H9 (cell line): ENCODE measurements at regions not wholly inside any gene's neighbourhood (a gene's known extent, or its start where the extent isn't known, plus 50 kb on each side); places are given as distances from the start of the nearest gene placed in this dataset.
"Not testable (repeated sequence)": the region's sequence is repeated elsewhere in the genome, so short reads cannot be mapped to it uniquely, and the experiment has no call there.

Experiments used
- DNase-seq: peaks from one replicate; pipeline ENCODE4 v3.0.0-alpha.2; 2017
- H2AFZ ChIP-seq: one replicate; pipeline ENCODE4 v1.6.1; 2013; ENCODE audit warnings: mild to moderate bottlenecking, low read length, control low read depth, moderate library complexity
- H2AK5ac ChIP-seq: 2 replicates; pipeline ENCODE4 v1.6.1; 2013; ENCODE audit warnings: low read length, control low read depth, mixed read lengths; ENCODE audit not compliant: insufficient read length
- H2BK120ac ChIP-seq: one replicate; pipeline ENCODE4 v1.6.1; 2013; ENCODE audit warnings: low read depth, mild to moderate bottlenecking, low read length, control low read depth, inconsistent platforms; ENCODE audit not compliant: poor library complexity, severe bottlenecking
- H2BK12ac ChIP-seq: 2 replicates; pipeline ENCODE4 v1.6.1; 2013; ENCODE audit warnings: low read length, control low read depth, mixed read lengths, low read depth; ENCODE audit not compliant: insufficient read length
- H2BK15ac ChIP-seq: 2 replicates; pipeline ENCODE4 v1.6.1; 2013; ENCODE audit warnings: low read depth, low read length, control low read depth
- H2BK20ac ChIP-seq: one replicate; pipeline ENCODE4 v1.6.1; 2013; ENCODE audit warnings: low read depth, mild to moderate bottlenecking, low read length, control low read depth, inconsistent platforms; ENCODE audit not compliant: poor library complexity, severe bottlenecking
- H2BK5ac ChIP-seq: 2 replicates; pipeline ENCODE4 v1.6.1; 2013; ENCODE audit warnings: low read length, control low read depth, mixed read lengths; ENCODE audit not compliant: insufficient read length
- H3K14ac ChIP-seq: 2 replicates; pipeline ENCODE4 v1.6.1; 2013; ENCODE audit warnings: low read length, control low read depth; ENCODE audit not compliant: insufficient read depth
- H3K18ac ChIP-seq: 2 replicates; pipeline ENCODE4 v1.6.1; 2013; ENCODE audit warnings: low read depth, mild to moderate bottlenecking, mixed read lengths, low read length, control low read depth; ENCODE audit not compliant: insufficient read length
- H3K23ac ChIP-seq: 2 replicates; pipeline ENCODE4 v1.6.1; 2013; ENCODE audit warnings: low read length, control low read depth, mixed read lengths, low read depth; ENCODE audit not compliant: insufficient read length
- H3K23me2 ChIP-seq: 2 replicates; pipeline ENCODE4 v1.6.1; 2013; ENCODE audit warnings: low read depth, mild to moderate bottlenecking, mixed read lengths, low read length, control low read depth; ENCODE audit not compliant: insufficient read length, poor library complexity, severe bottlenecking
- H3K27ac ChIP-seq: 2 replicates; pipeline ENCODE4 v1.5.1; 2013; ENCODE audit warnings: low read length, control low read depth, mixed read lengths, low read depth; ENCODE audit not compliant: insufficient read length
- H3K27me3 ChIP-seq: 2 replicates; pipeline ENCODE4 v1.6.1; 2013; ENCODE audit warnings: low read length, control low read depth, inconsistent platforms; ENCODE audit not compliant: insufficient read depth
- H3K4ac ChIP-seq: 2 replicates; pipeline ENCODE4 v1.6.1; 2013; ENCODE audit warnings: low read depth, mild to moderate bottlenecking, control low read depth, inconsistent platforms, low read length, moderate library complexity
- H3K4me1 ChIP-seq: 2 replicates; pipeline ENCODE4 v1.6.1; 2013; ENCODE audit warnings: low read length, control low read depth, inconsistent platforms; ENCODE audit not compliant: insufficient read depth
- H3K4me2 ChIP-seq: 2 replicates; pipeline ENCODE4 v1.6.1; 2013; ENCODE audit warnings: low read length, control low read depth, mixed read lengths; ENCODE audit not compliant: insufficient read length, insufficient read depth
- H3K56ac ChIP-seq: 2 replicates; pipeline ENCODE4 v1.6.1; 2013; ENCODE audit warnings: low read depth, mild to moderate bottlenecking, mixed read lengths, low read length, control low read depth; ENCODE audit not compliant: insufficient read length
- H3K79me1 ChIP-seq: 2 replicates; pipeline ENCODE4 v1.6.1; 2013; ENCODE audit warnings: low read depth, mild to moderate bottlenecking, moderate library complexity, low read length, control low read depth, inconsistent platforms; ENCODE audit not compliant: insufficient read depth, poor library complexity, severe bottlenecking
- H3K79me2 ChIP-seq: 2 replicates; pipeline ENCODE4 v1.6.1; 2013; ENCODE audit warnings: low read length, control low read depth, inconsistent platforms; ENCODE audit not compliant: insufficient read depth
- H3K9ac ChIP-seq: 2 replicates; pipeline ENCODE4 v1.6.1; 2013; ENCODE audit warnings: low read length, control low read depth, mixed read lengths; ENCODE audit not compliant: insufficient read length; ENCODE audit errors: extremely low read depth
- H3K9me3 ChIP-seq: one replicate; pipeline ENCODE4 v1.6.1; 2013; ENCODE audit warnings: low read depth, low read length, inconsistent platforms; ENCODE audit not compliant: control insufficient read depth
- H3T11ph ChIP-seq: one replicate; pipeline ENCODE4 v1.6.1; 2013; ENCODE audit warnings: mild to moderate bottlenecking, low read length, control low read depth, inconsistent platforms
- H4K20me1 ChIP-seq: one replicate; pipeline ENCODE4 v1.6.1; 2013; ENCODE audit not compliant: control insufficient read depth, insufficient read length, insufficient read depth
- H4K5ac ChIP-seq: 2 replicates; pipeline ENCODE4 v1.6.1; 2013; ENCODE audit warnings: low read depth, mild to moderate bottlenecking, mixed read lengths, low read length, control low read depth; ENCODE audit not compliant: insufficient read length
- H4K8ac ChIP-seq: replicated peaks from 2 replicates; pipeline ENCODE4 v1.6.1; 2013; ENCODE audit warnings: low read length, control low read depth, mixed read lengths, low read depth; ENCODE audit not compliant: insufficient read length
- H4K91ac ChIP-seq: 2 replicates; pipeline ENCODE4 v1.6.1; 2013; ENCODE audit warnings: low read depth, mild to moderate bottlenecking, moderate library complexity, mixed read lengths, low read length, control low read depth; ENCODE audit not compliant: insufficient read length
- H3K27ac Mint-ChIP-seq, 3 experiments: 2 replicates in 2 of 3; 3 replicates in 1 of 3; pipeline ENCODE4 v1.8.0; 2020 to 2021; ENCODE audit warnings: mixed read lengths in 3 of 3, mild to moderate bottlenecking in 1 of 3, moderate library complexity in 1 of 3
- H3K27me3 Mint-ChIP-seq: 2 replicates; pipeline ENCODE4 v1.8.0; 2021; ENCODE audit warnings: low read depth, mild to moderate bottlenecking, moderate library complexity, mixed read lengths
- H3K36me3 Mint-ChIP-seq, 3 experiments: 2 replicates in 2 of 3; 3 replicates in 1 of 3; pipeline ENCODE4 v1.8.0; 2020 to 2021; ENCODE audit warnings: low read depth in 3 of 3, mixed read lengths in 3 of 3; ENCODE audit not compliant: insufficient read depth in 1 of 3
- H3K4me1 Mint-ChIP-seq, 2 experiments: 2 replicates each; pipeline ENCODE4 v1.8.0; 2020; ENCODE audit warnings: mixed read lengths in 2 of 2
- H3K4me3 Mint-ChIP-seq, 2 experiments: 2 replicates in 1 of 2; 3 replicates in 1 of 2; pipeline ENCODE4 v1.8.0; 2020 to 2021; ENCODE audit warnings: mild to moderate bottlenecking in 2 of 2, mixed read lengths in 2 of 2, moderate library complexity in 1 of 2
- H3K9me3 Mint-ChIP-seq, 2 experiments: 2 replicates in 1 of 2; 3 replicates in 1 of 2; pipeline ENCODE4 v1.8.0; 2020; ENCODE audit warnings: mild to moderate bottlenecking in 2 of 2, mixed read lengths in 2 of 2, moderate library complexity in 1 of 2
- CTCF ChIP-seq: fragments of 200-600 bp; sonication (generic); conservative IDR thresholded peaks from 3 replicates; pipeline ENCODE4 v1.8.0; 2021; ENCODE audit warnings: antibody characterized with exemption, mild to moderate bottlenecking
- WGBS: extraction: QIAGEN DNeasy Blood & Tissue Kit; methylation state at CpG from one replicate; pipeline ENCODE4 v1.1.7; 2013; ENCODE audit warnings: missing lambda C conversion rate, low lambda C conversion rate, mixed read lengths; ENCODE audit not compliant: insufficient read length; ENCODE audit errors: extremely low coverage; 5-methylcytosine and 5-hydroxymethylcytosine counted together

DNA sequence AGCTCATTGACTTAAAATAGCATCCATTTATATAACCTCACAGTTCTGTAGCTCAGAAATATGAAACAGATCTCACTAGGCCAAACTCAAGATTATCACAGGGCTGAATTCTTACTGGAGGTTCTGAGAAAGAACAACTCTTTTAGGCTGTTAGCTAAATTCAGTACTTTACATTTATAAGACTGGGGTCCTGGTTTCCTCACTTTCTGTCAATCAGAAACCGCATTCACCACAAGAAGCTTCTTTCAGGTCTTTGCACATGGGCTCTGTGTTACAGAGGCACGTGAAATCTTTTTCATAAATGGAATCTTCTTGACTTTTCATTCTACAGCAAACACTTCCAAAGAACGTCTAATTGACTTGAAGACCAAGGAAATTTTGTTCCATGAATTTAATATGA, 876.3 kb upstream of the FOXG1 start:
- Histone ChIP-seq H3K4me2 (no peak overlapping the region), H3K14ac (no peak overlapping the region), H3K4me1 (no peaks in the 10 kb centered on the region), H3K9ac (no peak overlapping the region), H2BK20ac (no peak overlapping the region), H2BK120ac (no peak overlapping the region), H2AK5ac (no peak overlapping the region), H3K79me2 (no peaks in the 10 kb centered on the region), H2BK5ac (no peak overlapping the region), H3K23ac (no peak overlapping the region), H2BK12ac (no peak overlapping the region), H4K91ac (no peak overlapping the region), H3K9me3 (no peaks in the 10 kb centered on the region), H4K8ac (no peak overlapping the region), H3K79me1 (no peaks in the 10 kb centered on the region), H3K56ac (no peak overlapping the region), H4K20me1 (no peaks in the 10 kb centered on the region), H2AFZ (no peak overlapping the region), H3K18ac (no peak overlapping the region), H3T11ph (no peak overlapping the region), H4K5ac (no peak overlapping the region), H3K4ac (no peak overlapping the region), H3K23me2 (no peaks in the 10 kb centered on the region), H3K27ac (no peak overlapping the region), H3K27me3 (no peaks in the 10 kb centered on the region), H2BK15ac (no peak overlapping the region)
- no peak overlapping the region for H3K27ac Mint-ChIP-seq
- no peaks in the 10 kb centered on the region; a peak in 1 of 7 replicates for H3K36me3 Mint-ChIP-seq
- H3K9me3 Mint-ChIP-seq = peaks cover 0 to 2% of the 10 kb centered on the region in 2 experiments; a peak in 1 of 5 replicates
- H3K4me3 Mint-ChIP-seq = no peak overlapping the region
- TF ChIP-seq CTCF = no peak
- no CpG with 5 or more reads among the region's 3 CpGs for WGBS
- H3K27me3 Mint-ChIP-seq = no peaks in the 10 kb centered on the region
- DNase-seq = no peak
- no peaks in the 10 kb centered on the region for H3K4me1 Mint-ChIP-seq

- H3K18ac ChIP-seq, H3K23ac ChIP-seq, H3K9ac ChIP-seq, H3K56ac ChIP-seq, H3T11ph ChIP-seq, H3K79me2 ChIP-seq, H3K4me1 ChIP-seq, H2BK120ac ChIP-seq, H2AK5ac ChIP-seq, H3K4me1 Mint-ChIP-seq, H3K14ac ChIP-seq, H3K79me1 ChIP-seq, H2BK15ac ChIP-seq, H3K27ac ChIP-seq, H3K27ac Mint-ChIP-seq, H3K27me3 ChIP-seq, H3K36me3 Mint-ChIP-seq, H2BK20ac ChIP-seq, H4K91ac ChIP-seq, H4K20me1 ChIP-seq, H3K4me3 Mint-ChIP-seq, H4K5ac ChIP-seq, H2AFZ ChIP-seq, H3K4ac ChIP-seq, H4K8ac ChIP-seq, H3K9me3 Mint-ChIP-seq, DNase-seq, H3K27me3 Mint-ChIP-seq, H3K23me2 ChIP-seq, H3K9me3 ChIP-seq, H2BK12ac ChIP-seq, H3K4me2 ChIP-seq, H2BK5ac ChIP-seq: not testable (repeated sequence)
- no CpG with 5 or more reads among the region's 1 CpG for WGBS
Measured at GRCh38 chr14:27908484-27908883, 858.1 kb upstream of the FOXG1 start.
